SH-SY5Y (cell line): ENCODE measurements at regions not wholly inside any gene's neighbourhood (a gene's known extent, or its start where the extent isn't known, plus 50 kb on each side); places are given as distances from the start of the nearest gene placed in this dataset.

Source experiments
- GATA2 ChIP-seq: IDR thresholded peaks from 2 replicates; pipeline ENCODE4 v1.6.1; 2011; ENCODE audit warnings: mild to moderate bottlenecking, low read depth, low read length
- GATA3 ChIP-seq: IDR thresholded peaks from 2 replicates; pipeline ENCODE4 v1.6.1; 2011; ENCODE audit warnings: low read depth, mild to moderate bottlenecking, low read length, moderate library complexity

DNA sequence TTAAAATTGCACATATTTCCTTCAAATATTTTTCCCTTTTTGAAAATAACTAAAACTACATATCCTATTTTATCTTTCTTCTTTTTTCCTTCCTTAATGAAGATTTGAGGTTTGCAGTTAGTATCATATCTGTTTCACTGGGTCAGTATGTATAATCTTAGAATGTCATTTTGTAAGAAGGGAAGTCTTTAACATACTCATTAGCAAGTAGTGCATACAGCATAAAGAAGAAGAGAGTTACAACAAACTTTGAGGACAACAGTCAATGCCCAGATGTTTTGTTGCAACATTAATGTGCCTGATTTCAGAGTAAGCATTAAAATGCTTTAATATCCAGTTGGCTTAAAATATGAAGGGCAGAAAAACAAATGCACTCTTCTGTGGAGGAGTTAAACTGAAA lies 176.9 kb upstream of the FBXO33 start:
- TF ChIP-seq GATA3 (no peak), GATA2 (no peak)
